ENCODE measurements at regions not wholly inside any gene's neighbourhood (a gene's known extent, or its start where the extent isn't known, plus 50 kb on each side); places are given as distances from the start of the nearest gene placed in this dataset.

GRCh38 chr15:66620744-66621344, 55.0 kb upstream of the LCTL start:
- TF ChIP-seq CTCF (IDR thresholded peaks at IDR 0.05; ENCODE audit: insufficient read depth, low read length, poor library complexity, severe bottlenecking) (no peak), EZH2phosphoT487 (conservative IDR thresholded peaks at IDR 0.05; ENCODE audit: low read length) (no peak)
